HCT116 (cell line): ENCODE measurements at regions not wholly inside any gene's neighbourhood (a gene's known extent, or its start where the extent isn't known, plus 50 kb on each side); places are given as distances from the start of the nearest gene placed in this dataset.

Source experiments
- ATAC-seq: fragments of 200-7000 bp; cut with Tn5 transposase; 2 replicates; pipeline ENCODE4 v1.9.1; 2020; ENCODE audit warnings: mild to moderate bottlenecking, moderate library complexity
- BruUV-seq: library from RNA; stranded (reverse); fragments of 400-500 nt; replicated peaks from 2 replicates; lab custom pipeline; 2021; lab: Mats Ljungman, UMichigan
- CTCF ChIA-PET: fragments of 300-600 bp; sonication (Branson Sonifier 250); formaldehyde crosslinking; loops from one replicate; lab custom pipeline; 2021; ENCODE audit warnings: antibody characterized with exemption; lab: Charles Lee
- POLR2A ChIA-PET: fragments of 300-600, 350-600 bp; sonication (Branson Sonifier 250); formaldehyde crosslinking; loops from one replicate; lab custom pipeline; 2021; ENCODE audit warnings: antibody characterized with exemption; lab: Charles Lee
- RAD21 ChIA-PET, 2 experiments: fragments of 300-600 bp; sonication (Branson Sonifier 250); formaldehyde crosslinking; loops; one replicate each; lab custom pipeline; 2023; ENCODE audit warnings: low total read pairs in 2 of 2; ENCODE audit not compliant: uncharacterized antibody in 2 of 2, unreplicated experiment in 2 of 2, low non-redundant PET in 1 of 2; lab: Charles Lee
- DNase-seq: peaks from one replicate; pipeline ENCODE4 v3.0.0-alpha.2; 2010; ENCODE audit warnings: low read depth, low spot score
- H2AFZ ChIP-seq: fragments of 200-600 bp; shearing (Covaris generic), sonication (generic); 2 replicates; pipeline ENCODE4 v1.6.1; 2017; ENCODE audit warnings: low read depth, mixed run types, mixed read lengths, antibody characterized with exemption, low read length; ENCODE audit not compliant: poor library complexity, severe bottlenecking
- H3K27ac ChIP-seq: 2 replicates; pipeline ENCODE4 v1.5.1; 2012; ENCODE audit warnings: low read depth, low read length
- H3K27me3 ChIP-seq: fragments of 200-600 bp; sonication (generic); 2 replicates; pipeline ENCODE4 v1.6.1; 2016; ENCODE audit warnings: mixed run types, low read length, mixed read lengths; ENCODE audit not compliant: insufficient read depth
- H3K36me3 ChIP-seq, 2 experiments: fragments of 200-500 bp in 1 of 2; fragments of 200-600 bp in 1 of 2; sonication (Bioruptor generic) in 1 of 2; sonication (generic) in 1 of 2; 2 replicates each; pipeline versions ENCODE4 v1.5.1 to v1.6.1; 2014 to 2016; ENCODE audit warnings: low read length in 2 of 2, inconsistent platforms in 1 of 2, mixed read lengths in 1 of 2, mixed run types in 1 of 2; ENCODE audit not compliant: insufficient read depth in 2 of 2, control insufficient read depth in 1 of 2
- H3K4me1 ChIP-seq, 2 experiments: fragments of 200-600 bp in 1 of 2; sonication (generic) in 1 of 2; 2 replicates each; pipeline versions ENCODE4 v1.5.1 to v1.6.1; 2012 to 2017; ENCODE audit warnings: low read length in 2 of 2, inconsistent platforms in 1 of 2, mild to moderate bottlenecking in 1 of 2, mixed read lengths in 1 of 2, mixed run types in 1 of 2, moderate library complexity in 1 of 2; ENCODE audit not compliant: insufficient read depth in 2 of 2, control insufficient read depth in 1 of 2
- H3K4me2 ChIP-seq: fragments of 200-600 bp; sonication (generic); 2 replicates; pipeline ENCODE4 v1.6.1; 2017; ENCODE audit warnings: mixed run types, low read length, mixed read lengths
- H3K4me3 ChIP-seq, 2 experiments: fragments of 200-600 bp in 1 of 2; sonication (generic) in 1 of 2; replicated peaks in 1 of 2; 2 replicates each; pipeline ENCODE4 v1.5.1; 2011 to 2016; ENCODE audit warnings: low read length in 2 of 2, control low read depth in 1 of 2, low read depth in 1 of 2, mild to moderate bottlenecking in 1 of 2, mixed read lengths in 1 of 2, mixed run types in 1 of 2
- H3K79me2 ChIP-seq: fragments of 200-600 bp; sonication (generic); 2 replicates; pipeline ENCODE4 v1.6.1; 2017; ENCODE audit warnings: mild to moderate bottlenecking, mixed run types, low read length, moderate library complexity, mixed read lengths; ENCODE audit not compliant: insufficient read depth
- H3K9ac ChIP-seq: fragments of 200-600 bp; sonication (generic); 2 replicates; pipeline ENCODE4 v1.6.1; 2016; ENCODE audit warnings: low read length, mixed read lengths
- H3K9me2 ChIP-seq: fragments of 200-600 bp; sonication (generic), shearing (Covaris generic); 2 replicates; pipeline ENCODE4 v1.6.1; 2017; ENCODE audit warnings: mixed run types, mild to moderate bottlenecking, moderate library complexity; ENCODE audit not compliant: insufficient read depth
- H3K9me3 ChIP-seq, 2 experiments: fragments of 200-500 bp in 1 of 2; fragments of 200-600 bp in 1 of 2; sonication (Bioruptor generic) in 1 of 2; sonication (generic) in 1 of 2; 2 replicates each; pipeline ENCODE4 v1.6.1; 2014 to 2017; ENCODE audit warnings: low read length in 2 of 2, mixed read lengths in 2 of 2, inconsistent platforms in 1 of 2, low read depth in 1 of 2, mild to moderate bottlenecking in 1 of 2, mixed run types in 1 of 2, moderate library complexity in 1 of 2; ENCODE audit not compliant: control insufficient read depth in 1 of 2, insufficient read depth in 1 of 2
- H4K20me1 ChIP-seq: fragments of 200-600 bp; sonication (generic), shearing (Covaris generic); 2 replicates; pipeline ENCODE4 v1.6.1; 2017; ENCODE audit warnings: mixed run types, mild to moderate bottlenecking, moderate library complexity; ENCODE audit not compliant: insufficient read depth
- ATF3 ChIP-seq: IDR thresholded peaks from 2 replicates; pipeline ENCODE4 v1.6.1; 2012
- CTCF ChIP-seq, 3 experiments: fragments of 200-600 bp in 1 of 3; sonication (generic) in 1 of 3; IDR thresholded peaks in 2 of 3; conservative IDR thresholded peaks in 1 of 3; 2 replicates each; pipeline ENCODE4 v1.5.1; 2012 to 2017; ENCODE audit warnings: low read depth in 2 of 3, low read length in 2 of 3, antibody characterized with exemption in 1 of 3, borderline replicate concordance in 1 of 3, control low read depth in 1 of 3, mild to moderate bottlenecking in 1 of 3, mixed read lengths in 1 of 3, mixed run types in 1 of 3, moderate library complexity in 1 of 3; ENCODE audit not compliant: insufficient read depth in 1 of 3
- EZH2 ChIP-seq: fragments of 200-600 bp; sonication (generic); IDR thresholded peaks from 2 replicates; pipeline ENCODE4 v1.6.1; 2017; ENCODE audit warnings: antibody characterized with exemption, mixed run types
- JUND ChIP-seq: IDR thresholded peaks from 2 replicates; pipeline ENCODE4 v1.6.1; 2012
- POLR2A ChIP-seq: IDR thresholded peaks from 2 replicates; pipeline ENCODE4 v1.7.0; 2011; ENCODE audit warnings: borderline replicate concordance; ENCODE audit not compliant: insufficient read depth, insufficient read length; ENCODE audit errors: extremely low read depth
- POLR2AphosphoS5 ChIP-seq: IDR thresholded peaks from 2 replicates; pipeline ENCODE4 v1.6.1; 2011; ENCODE audit warnings: mild to moderate bottlenecking, low read depth, low read length, moderate library complexity
- RAD21 ChIP-seq: IDR thresholded peaks from 2 replicates; pipeline ENCODE4 v1.6.1; 2012; ENCODE audit warnings: low read depth, mild to moderate bottlenecking
- REST ChIP-seq: IDR thresholded peaks from 2 replicates; pipeline ENCODE4 v1.6.1; 2012; ENCODE audit warnings: low read depth
- SIN3A ChIP-seq: IDR thresholded peaks from 2 replicates; pipeline ENCODE4 v1.6.1; 2012; ENCODE audit warnings: low read depth
- SP1 ChIP-seq: IDR thresholded peaks from 2 replicates; pipeline ENCODE4 v1.6.1; 2012; ENCODE audit warnings: low read depth
- TCF7L2 ChIP-seq: IDR thresholded peaks from 2 replicates; pipeline ENCODE4 v1.7.0; 2011; ENCODE audit warnings: borderline replicate concordance, inconsistent platforms; ENCODE audit not compliant: insufficient read depth, insufficient read length; ENCODE audit errors: extremely low read depth
- ZBTB33 ChIP-seq: IDR thresholded peaks from 2 replicates; pipeline ENCODE4 v1.6.1; 2011; ENCODE audit warnings: mild to moderate bottlenecking, low read length, moderate library complexity; ENCODE audit not compliant: insufficient replicate concordance; ENCODE audit errors: extremely low read depth
- ZNF274 ChIP-seq: fragments of 200-500 bp; sonication (Bioruptor generic); IDR thresholded peaks from 2 replicates; pipeline ENCODE4 v1.6.1; 2014; ENCODE audit warnings: mild to moderate bottlenecking, low read depth, low read length, inconsistent platforms
- intact Hi-C: fragments of 100-400 bp; cut with micrococcal nuclease; formaldehyde crosslinking; loops from 2 replicates; pipeline ENCODE4 v1.10.0; 2022

- DNase-seq (no peak), ATAC-seq (no peak)
These were observed 367.9 kb upstream of the BCHE start for GRCh38 chr3:166205158-166205557.

More at GRCh38 chr3:166205158-166205557, 367.9 kb upstream of the BCHE start:
- no peak overlapping the region for H2AFZ ChIP-seq
- H3K9ac ChIP-seq, result no peak overlapping the region
- H3K9me3 ChIP-seq, result no peaks in the 10 kb centered on the region
- H3K4me2 ChIP-seq, result no peak overlapping the region
- intact Hi-C loops, result no loop called here
- ChIA-PET CTCF (no interaction called here), RAD21 (no interaction called here), POLR2A (no interaction called here)
- H4K20me1 ChIP-seq, result no peaks in the 10 kb centered on the region
- no peak overlapping the region for H3K4me3 ChIP-seq
- no peaks in the 10 kb centered on the region for H3K4me1 ChIP-seq
- H3K27ac ChIP-seq, result no peak overlapping the region
- H3K79me2 ChIP-seq, result no peaks in the 10 kb centered on the region
- no peak for TF ChIP-seq REST
- TF ChIP-seq EZH2, result no peak
- no peak for TF ChIP-seq POLR2A
- TF ChIP-seq JUND, result no peak
- no peak for TF ChIP-seq ZNF274
- no peak for TF ChIP-seq SP1
- no peak for TF ChIP-seq TCF7L2
- TF ChIP-seq CTCF (IDR thresholded peaks at IDR 0.05 in 2 of 3, conservative IDR thresholded peaks at IDR 0.05 in 1 of 3; ENCODE audit: borderline replicate concordance in 1 of 3, insufficient read depth in 1 of 3, low read depth in 2 of 3, low read length in 2 of 3), result no peak
- no peak for TF ChIP-seq SIN3A
- TF ChIP-seq ZBTB33, result no peak
- TF ChIP-seq POLR2AphosphoS5, result no peak
- TF ChIP-seq RAD21, result no peak
- no peak for TF ChIP-seq ATF3
- TF ChIP-seq, all 23 proteins: peak for 0
- no peaks in the 10 kb centered on the region for H3K27me3 ChIP-seq
- no peaks in the 10 kb centered on the region for H3K36me3 ChIP-seq
- no peaks in the 10 kb centered on the region for H3K9me2 ChIP-seq
- BruUV-seq, result no TSS peak
